ENCODE measurements at regions not wholly inside any gene's neighbourhood (a gene's known extent, or its start where the extent isn't known, plus 50 kb on each side); places are given as distances from the start of the nearest gene placed in this dataset.

DNA sequence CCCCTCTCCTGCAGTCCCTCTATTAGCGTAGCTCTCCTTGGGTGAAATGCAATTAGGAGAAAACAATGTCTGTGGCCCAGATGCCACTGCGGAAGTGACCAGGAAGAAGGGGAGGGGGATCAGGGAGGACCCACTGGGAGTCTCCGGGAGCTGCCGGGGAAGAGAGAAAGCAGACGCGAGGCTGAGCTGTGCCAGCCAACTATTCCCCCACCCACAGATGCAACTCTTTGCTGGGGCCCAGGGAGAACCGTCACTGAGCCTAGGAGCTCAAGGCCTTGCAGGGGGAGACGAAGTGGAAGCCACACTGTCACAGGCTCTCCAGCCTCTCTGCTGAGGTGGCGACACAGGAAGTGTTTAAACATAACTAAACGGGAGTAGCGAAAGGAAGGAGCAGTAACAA is 149.2 kb downstream of the BCOR start:
- no peaks in the 10 kb centered on the region for H3K27me3 ChIP-seq (replicated peaks; ENCODE audit: control insufficient read depth, insufficient read depth, low read length, poor library complexity, severe bottlenecking)
- DNase-seq = no peak
- H3K36me3 ChIP-seq (ENCODE audit: control insufficient read depth, insufficient read depth, low read length) = no peaks in the 10 kb centered on the region
- H3K9me3 ChIP-seq (ENCODE audit: control insufficient read depth, low read length) = no peaks in the 10 kb centered on the region
- no peaks in the 10 kb centered on the region for H3K4me1 ChIP-seq (ENCODE audit: control insufficient read depth, insufficient read depth, low read length, poor library complexity, severe bottlenecking)
- H3K4me3 ChIP-seq (ENCODE audit: insufficient read depth, low read depth, low read length, poor library complexity, severe bottlenecking) = no peak overlapping the region
- no peak overlapping the region for H3K27ac ChIP-seq (ENCODE audit: insufficient read depth, low read length, poor library complexity, severe bottlenecking)

DNA sequence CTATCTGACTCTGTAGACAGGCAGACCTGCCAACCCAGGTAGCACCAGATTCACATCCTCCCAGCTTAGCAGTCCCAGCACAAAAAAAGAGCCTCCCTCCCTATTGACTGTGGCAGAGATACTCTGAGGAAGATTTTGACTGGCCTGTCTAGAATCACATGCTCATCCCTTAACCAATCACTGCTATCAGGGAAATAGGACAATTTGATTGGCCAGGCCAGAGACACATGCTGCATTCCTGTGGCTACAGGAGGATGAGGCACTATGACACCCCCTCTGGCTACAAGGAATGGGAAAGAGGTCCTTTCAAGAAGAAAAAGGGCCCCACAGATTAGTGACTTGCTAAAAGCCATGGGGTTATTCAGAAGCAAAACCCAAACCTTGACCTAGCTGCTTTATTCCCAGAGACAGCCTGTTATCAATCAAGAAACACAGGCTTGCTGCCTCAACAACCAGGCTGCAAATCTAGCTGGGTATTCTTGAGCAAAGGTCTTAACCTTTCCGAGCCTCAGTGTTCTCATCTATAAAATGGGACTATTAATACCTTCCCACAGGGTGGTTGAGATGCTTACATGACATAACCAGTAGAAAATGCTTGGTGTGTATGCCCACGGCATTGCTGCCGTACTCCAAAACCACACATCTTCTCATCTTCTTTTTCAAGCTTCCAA is 147.6 kb downstream of the BCOR start:
- DNase-seq = no peak
- Histone ChIP-seq H3K9me3 (ENCODE audit: control insufficient read depth, low read length) (no peaks in the 10 kb centered on the region), H3K4me3 (ENCODE audit: insufficient read depth, low read depth, low read length, poor library complexity, severe bottlenecking) (no peak overlapping the region), H3K4me1 (ENCODE audit: control insufficient read depth, insufficient read depth, low read length, poor library complexity, severe bottlenecking) (no peaks in the 10 kb centered on the region), H3K27ac (ENCODE audit: insufficient read depth, low read length, poor library complexity, severe bottlenecking) (no peak overlapping the region), H3K27me3 (replicated peaks; ENCODE audit: control insufficient read depth, insufficient read depth, low read length, poor library complexity, severe bottlenecking) (no peaks in the 10 kb centered on the region), H3K36me3 (ENCODE audit: control insufficient read depth, insufficient read depth, low read length) (no peaks in the 10 kb centered on the region)

DNA sequence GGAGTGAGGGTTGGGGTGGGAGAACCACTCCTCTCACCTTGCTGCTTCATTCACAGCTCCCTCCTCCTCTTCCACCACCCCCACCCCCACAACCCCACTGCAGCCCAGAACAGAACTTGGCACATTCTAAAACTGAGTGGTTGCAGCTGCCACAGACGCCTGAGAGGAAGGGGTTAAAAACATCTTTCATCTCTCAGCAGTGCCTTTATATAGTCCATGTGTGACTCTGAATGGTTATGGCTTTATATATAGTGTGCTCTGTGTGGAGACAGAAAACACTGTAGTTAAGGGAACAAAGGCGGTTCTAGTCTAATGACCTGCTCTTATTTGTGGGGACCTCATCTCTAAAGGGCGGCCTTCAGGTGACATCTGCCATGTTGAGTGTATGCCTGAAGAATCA is 144.8 kb downstream of the BCOR start:
- H3K27me3 ChIP-seq (replicated peaks; ENCODE audit: control insufficient read depth, insufficient read depth, low read length, poor library complexity, severe bottlenecking) = no peaks in the 10 kb centered on the region
- H3K27ac ChIP-seq (ENCODE audit: insufficient read depth, low read length, poor library complexity, severe bottlenecking) = no peak overlapping the region
- DNase-seq = no peak
- H3K9me3 ChIP-seq (ENCODE audit: control insufficient read depth, low read length) = no peaks in the 10 kb centered on the region
- H3K36me3 ChIP-seq (ENCODE audit: control insufficient read depth, insufficient read depth, low read length) = no peaks in the 10 kb centered on the region
- no peak overlapping the region for H3K4me3 ChIP-seq (ENCODE audit: insufficient read depth, low read depth, low read length, poor library complexity, severe bottlenecking)
- H3K4me1 ChIP-seq (ENCODE audit: control insufficient read depth, insufficient read depth, low read length, poor library complexity, severe bottlenecking) = no peaks in the 10 kb centered on the region

DNA sequence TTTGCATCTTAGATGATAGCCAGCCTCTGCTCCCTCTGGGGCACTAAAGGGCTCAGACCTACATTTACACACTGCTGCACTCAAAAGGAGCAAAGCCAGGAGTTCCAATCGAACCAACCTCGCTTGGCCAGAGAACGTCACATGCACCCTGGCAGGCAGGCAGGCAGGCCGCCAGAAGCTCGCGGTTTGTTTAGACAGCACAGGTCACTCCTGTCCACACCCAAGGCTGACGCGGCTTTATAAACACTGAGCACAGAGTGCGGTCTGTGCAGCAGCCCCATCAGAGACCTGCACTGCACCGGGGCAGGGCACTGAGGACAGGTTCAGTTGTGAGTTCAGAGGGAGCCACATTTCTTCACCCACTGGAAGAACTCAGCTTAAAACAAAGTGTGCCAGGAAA is 143.9 kb downstream of the BCOR start:
- DNase-seq = no peak

DNA sequence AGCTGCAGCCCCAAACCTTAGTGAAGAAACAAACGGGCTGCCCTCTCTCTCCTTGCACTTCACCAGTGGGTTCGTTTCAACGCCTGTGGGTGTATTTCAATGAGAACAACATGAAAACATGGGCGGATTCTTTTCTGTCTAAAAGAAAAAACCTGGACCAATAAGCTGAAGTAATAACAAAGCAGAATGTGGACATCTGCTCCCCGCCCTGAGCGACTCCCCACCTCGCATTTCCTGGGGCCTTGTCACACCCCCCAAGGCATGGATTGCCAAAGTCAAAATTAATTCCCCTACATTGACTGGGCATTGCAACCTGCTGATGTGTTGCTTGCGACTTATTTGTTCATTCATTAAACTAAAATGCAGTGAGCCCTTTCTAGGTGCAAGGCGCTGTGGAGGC is 142.9 kb downstream of the BCOR start:
- Histone ChIP-seq H3K36me3 (ENCODE audit: control insufficient read depth, insufficient read depth, low read length) (no peaks in the 10 kb centered on the region), H3K4me1 (ENCODE audit: control insufficient read depth, insufficient read depth, low read length, poor library complexity, severe bottlenecking) (no peaks in the 10 kb centered on the region), H3K27ac (ENCODE audit: insufficient read depth, low read length, poor library complexity, severe bottlenecking) (no peak overlapping the region), H3K4me3 (ENCODE audit: insufficient read depth, low read depth, low read length, poor library complexity, severe bottlenecking) (no peak overlapping the region), H3K27me3 (replicated peaks; ENCODE audit: control insufficient read depth, insufficient read depth, low read length, poor library complexity, severe bottlenecking) (no peaks in the 10 kb centered on the region), H3K9me3 (ENCODE audit: control insufficient read depth, low read length) (no peaks in the 10 kb centered on the region)
- no peak for DNase-seq

More for the DNA sequence above, 143.9 kb downstream of the BCOR start:
- H3K4me1 ChIP-seq (ENCODE audit: control insufficient read depth, insufficient read depth, low read length, poor library complexity, severe bottlenecking) = no peaks in the 10 kb centered on the region
- H3K4me3 ChIP-seq (ENCODE audit: insufficient read depth, low read depth, low read length, poor library complexity, severe bottlenecking) = no peak overlapping the region
- H3K27ac ChIP-seq (ENCODE audit: insufficient read depth, low read length, poor library complexity, severe bottlenecking) = no peak overlapping the region
- H3K27me3 ChIP-seq (replicated peaks; ENCODE audit: control insufficient read depth, insufficient read depth, low read length, poor library complexity, severe bottlenecking) = no peaks in the 10 kb centered on the region
- H3K9me3 ChIP-seq (ENCODE audit: control insufficient read depth, low read length) = no peaks in the 10 kb centered on the region
- no peaks in the 10 kb centered on the region for H3K36me3 ChIP-seq (ENCODE audit: control insufficient read depth, insufficient read depth, low read length)

DNA sequence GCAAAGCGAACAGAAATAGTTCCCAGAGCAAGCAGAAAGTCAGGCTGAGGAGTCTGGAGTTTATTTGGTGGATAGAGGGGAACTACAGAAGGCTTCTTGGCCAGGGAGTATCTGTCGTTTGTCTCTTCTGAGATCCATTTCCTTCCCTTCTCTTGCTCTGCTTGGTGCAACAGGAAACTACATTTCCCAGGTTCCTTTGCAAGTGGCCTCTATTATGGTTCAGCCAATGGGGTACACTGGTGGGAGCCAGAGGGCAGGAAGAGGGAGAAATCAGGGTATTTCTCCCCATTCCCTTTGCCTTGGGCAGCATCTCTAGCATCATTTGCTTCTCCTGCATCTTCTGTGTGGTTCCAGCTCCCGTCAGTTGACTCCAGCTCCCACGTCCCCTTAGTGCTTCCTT is 142.1 kb downstream of the BCOR start:
- Histone ChIP-seq H3K4me1 (ENCODE audit: control insufficient read depth, insufficient read depth, low read length, poor library complexity, severe bottlenecking) (no peaks in the 10 kb centered on the region), H3K9me3 (ENCODE audit: control insufficient read depth, low read length) (no peaks in the 10 kb centered on the region), H3K4me3 (ENCODE audit: insufficient read depth, low read depth, low read length, poor library complexity, severe bottlenecking) (no peak overlapping the region), H3K36me3 (ENCODE audit: control insufficient read depth, insufficient read depth, low read length) (no peaks in the 10 kb centered on the region), H3K27ac (ENCODE audit: insufficient read depth, low read length, poor library complexity, severe bottlenecking) (no peak overlapping the region), H3K27me3 (replicated peaks; ENCODE audit: control insufficient read depth, insufficient read depth, low read length, poor library complexity, severe bottlenecking) (no peaks in the 10 kb centered on the region)
- no peak for DNase-seq

DNA sequence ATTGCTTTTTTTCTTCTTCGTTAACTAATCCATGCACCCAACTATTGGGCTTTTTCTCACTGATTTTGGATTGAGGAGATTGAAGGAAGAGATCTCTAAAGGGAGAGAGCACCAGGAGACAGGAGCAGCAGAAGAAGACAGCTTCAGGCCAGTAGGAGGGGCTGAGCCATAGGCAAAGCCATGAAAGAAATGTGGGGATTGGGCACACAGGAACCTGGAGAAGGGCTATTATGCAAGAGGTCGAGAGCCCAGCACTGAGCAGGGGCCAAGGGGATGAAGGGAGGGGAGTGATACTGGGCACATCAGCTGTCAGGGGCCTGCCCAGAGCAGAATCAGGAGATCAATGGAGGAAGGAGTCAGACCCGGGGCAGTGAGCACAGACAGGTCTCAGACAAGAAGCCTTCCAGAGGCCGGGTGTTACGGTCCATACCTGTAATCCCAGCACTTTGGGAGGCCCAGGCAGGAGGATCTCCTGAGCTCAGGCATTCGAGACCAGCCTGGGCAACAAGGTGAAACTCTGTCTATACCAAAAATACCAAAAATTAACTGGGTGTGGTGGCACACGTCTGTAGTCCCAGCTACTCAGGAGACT is 140.9 kb downstream of the BCOR start:
- H3K4me3 ChIP-seq (ENCODE audit: insufficient read depth, low read depth, low read length, poor library complexity, severe bottlenecking) = no peak overlapping the region
- no peaks in the 10 kb centered on the region for H3K27me3 ChIP-seq (replicated peaks; ENCODE audit: control insufficient read depth, insufficient read depth, low read length, poor library complexity, severe bottlenecking)
- no peaks in the 10 kb centered on the region for H3K9me3 ChIP-seq (ENCODE audit: control insufficient read depth, low read length)
- no peaks in the 10 kb centered on the region for H3K36me3 ChIP-seq (ENCODE audit: control insufficient read depth, insufficient read depth, low read length)
- no peaks in the 10 kb centered on the region for H3K4me1 ChIP-seq (ENCODE audit: control insufficient read depth, insufficient read depth, low read length, poor library complexity, severe bottlenecking)
- H3K27ac ChIP-seq (ENCODE audit: insufficient read depth, low read length, poor library complexity, severe bottlenecking) = no peak overlapping the region
- DNase-seq = no peak

DNA sequence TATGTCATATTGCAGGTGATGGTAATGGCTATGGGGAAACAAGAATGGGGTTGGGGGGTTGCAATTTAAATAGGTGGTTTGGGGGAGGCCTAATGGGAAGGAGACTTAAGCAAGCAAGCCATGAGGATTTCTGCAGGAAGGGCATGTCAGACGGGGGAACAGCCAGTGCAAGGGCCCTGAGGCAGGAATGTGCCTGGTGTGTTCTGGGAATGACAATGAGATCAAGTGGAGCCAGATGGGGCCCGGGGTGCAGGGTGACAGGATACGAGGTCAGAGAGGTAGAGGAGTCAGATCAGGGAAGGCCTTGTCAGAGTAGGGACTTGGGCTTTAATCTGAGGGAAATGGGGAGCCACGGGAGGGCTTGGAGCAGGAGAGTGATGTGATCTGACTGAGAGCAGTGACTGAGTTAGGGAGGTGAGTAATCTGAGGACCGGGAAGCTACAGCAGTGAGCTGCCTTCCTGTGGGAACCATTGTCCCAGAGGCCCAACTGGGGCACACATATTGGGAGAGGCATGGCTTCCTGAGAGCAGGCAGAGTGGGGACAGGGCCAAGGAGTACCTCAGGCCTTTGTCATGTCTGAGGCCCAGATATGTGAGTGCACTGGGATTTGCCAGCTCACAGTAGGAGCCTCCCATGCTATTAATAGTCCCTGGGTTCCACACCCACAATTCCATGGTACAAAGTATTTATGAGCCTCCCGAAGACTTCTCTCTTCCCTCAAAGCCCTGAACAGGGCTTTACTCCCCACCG is 139.8 kb downstream of the BCOR start:
- DNase-seq = no peak
- Histone ChIP-seq H3K4me1 (ENCODE audit: control insufficient read depth, insufficient read depth, low read length, poor library complexity, severe bottlenecking) (no peaks in the 10 kb centered on the region), H3K27me3 (replicated peaks; ENCODE audit: control insufficient read depth, insufficient read depth, low read length, poor library complexity, severe bottlenecking) (no peaks in the 10 kb centered on the region), H3K27ac (ENCODE audit: insufficient read depth, low read length, poor library complexity, severe bottlenecking) (no peak overlapping the region), H3K9me3 (ENCODE audit: control insufficient read depth, low read length) (no peaks in the 10 kb centered on the region), H3K4me3 (ENCODE audit: insufficient read depth, low read depth, low read length, poor library complexity, severe bottlenecking) (no peak overlapping the region), H3K36me3 (ENCODE audit: control insufficient read depth, insufficient read depth, low read length) (no peaks in the 10 kb centered on the region)

DNA sequence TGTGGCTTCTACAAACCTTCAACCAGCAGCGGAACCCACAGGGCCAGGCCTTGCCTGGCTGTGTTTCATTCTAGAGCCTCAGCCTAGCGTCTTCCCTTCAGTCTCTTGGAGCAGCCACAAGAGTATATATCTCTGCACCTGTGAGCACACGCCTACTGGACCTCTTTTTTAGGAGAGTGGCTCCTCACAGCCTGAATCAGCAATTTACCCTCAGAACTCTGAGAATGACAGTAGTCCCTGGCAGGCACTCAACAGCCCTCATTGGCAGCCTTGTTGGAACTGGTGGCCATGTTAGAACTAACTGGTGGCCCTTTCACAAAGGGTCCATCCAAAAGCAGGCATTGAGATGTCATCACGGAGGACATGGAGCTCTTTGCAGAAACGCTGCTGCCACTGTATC is 138.9 kb downstream of the BCOR start:
- DNase-seq = no peak
- Histone ChIP-seq H3K36me3 (ENCODE audit: control insufficient read depth, insufficient read depth, low read length) (no peaks in the 10 kb centered on the region), H3K4me1 (ENCODE audit: control insufficient read depth, insufficient read depth, low read length, poor library complexity, severe bottlenecking) (no peaks in the 10 kb centered on the region), H3K4me3 (ENCODE audit: insufficient read depth, low read depth, low read length, poor library complexity, severe bottlenecking) (no peak overlapping the region), H3K27me3 (replicated peaks; ENCODE audit: control insufficient read depth, insufficient read depth, low read length, poor library complexity, severe bottlenecking) (no peaks in the 10 kb centered on the region), H3K27ac (ENCODE audit: insufficient read depth, low read length, poor library complexity, severe bottlenecking) (no peak overlapping the region), H3K9me3 (ENCODE audit: control insufficient read depth, low read length) (no peaks in the 10 kb centered on the region)

DNA sequence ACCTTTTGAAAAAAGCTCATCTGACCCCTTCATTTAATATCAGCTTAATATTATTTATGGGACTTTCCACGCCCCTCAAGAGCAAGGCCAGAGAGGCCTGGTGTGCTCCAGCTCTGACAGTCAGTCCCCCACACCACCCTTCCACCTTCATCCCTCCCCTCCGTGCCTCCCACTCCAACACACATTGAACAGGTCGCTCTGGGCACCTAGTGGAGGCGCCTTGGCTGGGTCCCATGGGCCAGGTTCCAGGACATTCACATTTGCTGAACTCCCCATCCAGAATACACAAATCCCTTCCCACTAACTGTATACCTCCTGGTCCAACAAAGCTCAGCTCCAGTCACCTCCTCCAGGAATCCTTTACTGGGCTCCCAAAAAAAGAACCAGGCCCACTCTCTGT is 137.5 kb downstream of the BCOR start:
- DNase-seq = no peak
- no peaks in the 10 kb centered on the region for H3K36me3 ChIP-seq (ENCODE audit: control insufficient read depth, insufficient read depth, low read length)
- H3K9me3 ChIP-seq (ENCODE audit: control insufficient read depth, low read length) = no peaks in the 10 kb centered on the region
- no peak overlapping the region for H3K4me3 ChIP-seq (ENCODE audit: insufficient read depth, low read depth, low read length, poor library complexity, severe bottlenecking)
- H3K27ac ChIP-seq (ENCODE audit: insufficient read depth, low read length, poor library complexity, severe bottlenecking) = no peak overlapping the region
- H3K27me3 ChIP-seq (replicated peaks; ENCODE audit: control insufficient read depth, insufficient read depth, low read length, poor library complexity, severe bottlenecking) = no peaks in the 10 kb centered on the region
- H3K4me1 ChIP-seq (ENCODE audit: control insufficient read depth, insufficient read depth, low read length, poor library complexity, severe bottlenecking) = no peaks in the 10 kb centered on the region
